Esophagus muscularis mucosa (tissue), 3 donors: ENCODE measurements at regions not wholly inside any gene's neighbourhood (a gene's known extent, or its start where the extent isn't known, plus 50 kb on each side); places are given as distances from the start of the nearest gene placed in this dataset.

Experiments
- POLR2A ChIP-seq: fragments of 450-650 bp; IDR thresholded peaks from one replicate; pipeline ENCODE4 v1.6.1; 2017; ENCODE audit warnings: antibody characterized with exemption, moderate library complexity, mild to moderate bottlenecking, low read depth
- POLR2AphosphoS5 ChIP-seq, 2 donors: sonication (generic); formaldehyde crosslinking; IDR thresholded peaks; one replicate each; pipeline ENCODE4 v1.6.1; 2017; ENCODE audit warnings: antibody characterized with exemption in 2 of 2
- TF ChIP-seq, protein P1 (sequence below), 3 experiments: fragments of 200-600 bp in 2 of 3; fragments of 450-650 bp in 1 of 3; sonication (generic) in 2 of 3; IDR thresholded peaks; one replicate each; pipeline ENCODE4 v1.5.1; 2017 to 2019; ENCODE audit warnings: antibody characterized with exemption in 3 of 3, mild to moderate bottlenecking in 2 of 3, moderate library complexity in 1 of 3

DNA sequence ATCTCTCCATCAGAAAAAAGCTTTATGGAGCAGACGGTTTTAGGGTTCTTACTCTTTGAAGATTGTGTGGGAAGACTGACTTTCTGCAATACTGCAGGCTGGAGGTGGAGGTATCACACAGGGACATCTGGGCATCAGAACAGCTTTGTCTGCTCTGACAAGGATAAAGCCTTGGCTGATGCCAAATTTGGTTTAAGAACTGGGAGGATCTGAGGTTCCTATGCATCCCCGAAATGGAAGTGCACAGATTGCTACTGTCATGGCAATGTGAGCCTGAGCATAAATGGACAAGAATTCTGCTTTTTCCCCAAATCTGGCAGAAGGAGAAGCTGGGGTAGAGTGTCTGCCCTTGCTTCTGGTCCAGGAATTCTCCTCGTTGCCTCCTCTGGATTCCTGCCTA lies 424.3 kb downstream of the SLC4A3 start:
- TF ChIP-seq, protein P1, sequence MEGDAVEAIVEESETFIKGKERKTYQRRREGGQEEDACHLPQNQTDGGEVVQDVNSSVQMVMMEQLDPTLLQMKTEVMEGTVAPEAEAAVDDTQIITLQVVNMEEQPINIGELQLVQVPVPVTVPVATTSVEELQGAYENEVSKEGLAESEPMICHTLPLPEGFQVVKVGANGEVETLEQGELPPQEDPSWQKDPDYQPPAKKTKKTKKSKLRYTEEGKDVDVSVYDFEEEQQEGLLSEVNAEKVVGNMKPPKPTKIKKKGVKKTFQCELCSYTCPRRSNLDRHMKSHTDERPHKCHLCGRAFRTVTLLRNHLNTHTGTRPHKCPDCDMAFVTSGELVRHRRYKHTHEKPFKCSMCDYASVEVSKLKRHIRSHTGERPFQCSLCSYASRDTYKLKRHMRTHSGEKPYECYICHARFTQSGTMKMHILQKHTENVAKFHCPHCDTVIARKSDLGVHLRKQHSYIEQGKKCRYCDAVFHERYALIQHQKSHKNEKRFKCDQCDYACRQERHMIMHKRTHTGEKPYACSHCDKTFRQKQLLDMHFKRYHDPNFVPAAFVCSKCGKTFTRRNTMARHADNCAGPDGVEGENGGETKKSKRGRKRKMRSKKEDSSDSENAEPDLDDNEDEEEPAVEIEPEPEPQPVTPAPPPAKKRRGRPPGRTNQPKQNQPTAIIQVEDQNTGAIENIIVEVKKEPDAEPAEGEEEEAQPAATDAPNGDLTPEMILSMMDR (IDR thresholded peaks at IDR 0.05) = no peak
- TF ChIP-seq POLR2A (no peak), POLR2AphosphoS5 (IDR thresholded peaks at IDR 0.05) (no peak)
